HG03521 (cell line): ENCODE measurements at regions not wholly inside any gene's neighbourhood (a gene's known extent, or its start where the extent isn't known, plus 50 kb on each side); places are given as distances from the start of the nearest gene placed in this dataset.

Experiments used
- ATAC-seq: cut with Tn5 transposase; IDR thresholded peaks from one replicate; pipeline ENCODE4 v1.9.1; 2021; ENCODE audit warnings: mild to moderate bottlenecking, moderate library complexity; ENCODE audit not compliant: unreplicated experiment

- no peak for ATAC-seq
These were observed 228.6 kb downstream of the EFNB2 start for GRCh38 chr13:106306748-106307277.

GRCh38 chr13:106302843-106303242 is 232.6 kb downstream of the EFNB2 start:
- ATAC-seq: no peak

GRCh38 chr13:106302011-106302410 is 233.5 kb downstream of the EFNB2 start:
- no peak for ATAC-seq

DNA sequence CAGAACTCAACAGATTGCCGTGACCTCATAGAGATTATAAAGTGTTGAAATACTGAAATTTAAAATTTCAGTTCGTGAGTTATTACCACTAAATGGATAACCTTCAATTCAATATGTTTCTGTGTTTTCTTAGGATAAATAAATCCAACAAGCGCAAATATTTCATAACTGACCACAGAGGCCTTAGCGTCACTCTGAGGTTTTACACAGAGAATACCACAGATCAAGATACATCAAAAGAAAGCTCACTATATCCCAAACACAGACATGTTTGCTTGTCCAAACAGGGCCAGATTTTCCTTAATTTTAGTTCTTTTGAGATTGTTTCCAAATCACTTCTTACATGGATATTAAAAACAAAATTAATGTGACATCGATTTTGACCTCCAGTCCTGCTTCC is 235.8 kb downstream of the EFNB2 start:
- ATAC-seq: no peak

GRCh38 chr13:106297283-106297682 is 238.2 kb downstream of the EFNB2 start:
- no peak for ATAC-seq

- ATAC-seq: no peak
These were observed 238.7 kb downstream of the EFNB2 start for GRCh38 chr13:106296723-106297122.

GRCh38 chr13:106295971-106296370 is 239.5 kb downstream of the EFNB2 start:
- ATAC-seq: no peak

- no peak for ATAC-seq
These were observed 244.5 kb downstream of the EFNB2 start for GRCh38 chr13:106291006-106291405.

GRCh38 chr13:106287351-106287750 is 248.1 kb downstream of the EFNB2 start:
- ATAC-seq: no peak

DNA sequence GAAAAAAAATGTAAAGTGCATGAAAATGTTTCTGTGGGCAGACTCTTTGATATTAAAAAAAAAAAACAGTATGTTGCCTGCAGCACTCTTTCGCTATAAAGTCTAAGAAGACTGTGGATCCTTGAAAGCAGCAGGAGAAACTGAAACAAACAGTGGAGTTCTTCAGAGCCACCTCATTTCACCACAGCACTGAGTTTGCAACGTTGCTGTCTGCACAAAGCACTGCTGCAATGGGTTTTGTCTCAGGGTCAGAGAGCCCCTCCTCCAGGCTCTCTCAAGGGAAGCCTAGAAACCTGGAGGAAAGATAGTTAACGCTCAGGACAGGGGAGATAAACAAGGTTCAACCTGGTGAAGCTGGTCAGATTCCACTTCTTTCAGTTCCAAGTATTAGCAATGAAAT is 248.7 kb downstream of the EFNB2 start:
- no peak for ATAC-seq

DNA sequence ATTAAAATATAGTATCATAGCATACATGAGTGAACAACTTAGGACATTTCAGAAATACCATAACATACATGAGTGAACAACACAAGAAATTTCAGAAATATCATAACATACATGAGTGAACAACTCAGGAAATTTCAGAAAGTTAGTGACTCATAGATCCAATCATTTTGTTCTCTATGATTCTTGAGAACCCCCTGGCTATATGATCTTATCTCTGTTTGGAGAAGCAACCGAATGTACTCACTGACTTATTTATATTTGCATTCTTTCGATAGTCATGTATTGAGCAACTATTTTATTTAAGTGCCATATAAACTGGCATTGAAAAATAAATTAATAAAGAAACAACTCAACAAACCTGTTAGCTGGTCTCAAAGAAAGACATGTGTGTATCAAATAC is 251.1 kb downstream of the EFNB2 start:
- ATAC-seq: no peak

DNA sequence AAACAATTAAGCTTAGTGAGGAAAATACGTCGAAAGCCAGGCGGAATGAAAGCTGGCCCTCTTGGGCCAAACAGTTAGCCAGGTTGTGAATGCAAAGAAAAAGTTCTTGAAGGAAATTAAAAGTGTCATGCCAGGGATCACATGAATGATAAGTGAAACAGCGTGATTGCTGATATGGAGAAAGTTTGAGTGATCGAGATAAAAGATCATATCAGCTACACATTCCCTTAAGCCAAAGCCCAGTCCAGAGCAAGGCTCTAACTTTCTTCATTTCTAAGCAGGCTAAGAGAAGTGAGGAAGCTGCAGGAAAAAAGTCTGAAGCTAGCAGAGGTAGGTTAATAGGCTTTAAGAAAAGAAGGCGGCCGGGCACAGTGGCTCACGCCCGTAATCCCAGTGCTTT is 254.0 kb downstream of the EFNB2 start:
- no peak for ATAC-seq

GRCh38 chr13:106277484-106278154 is 257.8 kb downstream of the EFNB2 start:
- ATAC-seq: no peak

DNA sequence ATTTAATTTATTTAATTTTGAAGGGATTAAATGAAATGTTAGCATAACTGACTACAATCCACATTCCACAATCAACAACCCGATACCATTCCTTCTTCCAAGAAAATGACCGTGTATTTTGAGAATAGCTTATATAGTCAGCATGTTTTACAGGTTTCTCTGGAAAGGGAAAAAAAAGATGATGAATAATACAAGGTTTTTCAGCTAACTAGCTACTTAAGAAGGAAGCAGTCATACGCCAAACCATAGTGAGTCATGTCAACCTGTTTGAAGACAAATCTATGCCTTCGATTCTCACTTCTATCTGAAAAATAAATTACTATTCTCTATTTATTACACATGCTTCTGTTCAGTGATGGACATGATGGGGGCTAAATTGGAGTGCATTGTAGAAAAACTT is 258.6 kb downstream of the EFNB2 start:
- no peak for ATAC-seq

DNA sequence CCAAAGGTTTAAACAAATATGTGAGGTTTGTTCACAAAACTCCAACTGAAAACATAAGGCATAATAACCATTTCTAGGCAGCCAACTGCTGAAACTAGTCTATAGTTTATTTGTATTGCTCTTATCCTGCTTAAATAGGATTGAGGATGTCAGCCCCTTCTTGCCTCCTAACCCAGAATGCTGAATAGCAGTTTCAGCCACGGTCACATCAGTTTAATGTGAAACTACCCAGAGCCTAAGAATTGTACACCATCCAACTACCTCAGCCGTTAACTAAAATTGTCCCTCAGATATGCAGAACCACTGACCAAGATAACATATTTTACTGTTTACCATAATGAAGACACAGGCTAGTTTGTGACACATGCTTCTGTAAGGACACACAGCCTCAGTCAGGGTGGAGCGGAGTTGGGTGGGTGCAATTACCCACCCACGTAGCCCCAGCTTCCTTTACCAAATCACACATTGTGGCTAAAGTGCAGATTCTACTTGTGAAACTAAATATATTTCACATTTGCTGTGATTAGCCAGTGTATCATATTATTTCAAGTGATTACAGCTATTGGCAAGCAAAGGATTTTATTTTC is 259.9 kb downstream of the EFNB2 start:
- no peak for ATAC-seq

GRCh38 chr13:106274551-106275203 is 260.8 kb downstream of the EFNB2 start:
- ATAC-seq: no peak

- ATAC-seq: no peak
These were observed 271.7 kb downstream of the EFNB2 start for GRCh38 chr13:106263801-106264200.

DNA sequence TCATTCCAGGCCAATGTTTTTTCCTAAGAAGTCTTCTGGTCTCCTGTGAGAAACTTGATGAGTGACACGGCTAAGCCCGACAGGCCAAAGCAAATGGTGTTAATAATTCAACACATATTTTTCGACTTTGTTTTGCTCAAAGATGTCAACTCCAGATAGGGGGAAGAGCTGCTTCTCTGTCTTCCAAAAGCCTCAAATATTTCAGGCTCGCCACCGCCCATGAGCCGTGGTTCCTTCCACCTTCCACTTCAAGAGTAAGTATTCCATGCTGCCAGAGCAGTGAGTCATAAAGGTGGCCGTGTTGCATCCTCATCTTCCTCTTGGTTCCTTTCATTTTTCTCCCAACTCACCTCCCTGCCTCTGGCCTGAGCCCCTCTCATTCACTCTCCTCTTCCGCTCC is 272.6 kb downstream of the EFNB2 start:
- no peak for ATAC-seq

DNA sequence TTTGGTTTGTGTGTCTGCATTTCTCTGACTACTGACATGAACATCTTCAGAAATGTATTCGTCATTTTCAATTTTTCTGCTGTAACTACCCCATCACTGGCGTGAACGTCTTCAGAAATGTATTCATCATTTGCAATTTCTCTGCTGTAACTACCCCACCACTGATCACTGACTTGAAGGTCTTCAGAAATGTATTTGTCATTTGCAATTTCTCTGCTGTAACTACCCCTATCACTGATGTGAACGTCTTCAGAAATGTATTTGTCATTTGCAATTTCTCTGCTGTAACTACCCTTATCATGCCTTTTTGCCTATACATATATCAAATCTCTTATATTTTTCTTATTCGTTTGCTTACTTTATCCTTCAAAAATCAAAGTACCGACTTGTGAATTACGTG is 274.0 kb downstream of the EFNB2 start:
- no peak for ATAC-seq

DNA sequence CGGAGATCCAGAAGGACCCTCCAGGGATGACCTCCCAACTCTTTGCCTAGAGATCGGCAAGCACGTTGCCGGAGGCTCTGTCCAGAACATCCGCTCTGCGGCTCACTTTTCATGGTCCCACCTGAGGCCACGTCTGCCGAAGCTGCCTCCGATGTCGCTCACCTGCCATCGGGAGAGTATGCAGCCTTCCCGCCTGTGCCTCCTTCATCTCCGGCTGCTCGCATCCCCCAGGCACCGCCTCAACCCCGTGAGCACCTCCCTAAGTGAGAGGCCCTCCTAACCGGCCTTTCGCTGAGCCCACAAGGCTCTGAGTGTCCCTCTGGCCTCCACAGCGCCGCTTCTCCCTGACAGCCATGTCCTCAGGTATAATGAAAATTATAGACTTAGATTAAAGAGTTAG is 275.1 kb downstream of the EFNB2 start:
- ATAC-seq: no peak

GRCh38 chr13:106259928-106260327 is 275.5 kb downstream of the EFNB2 start:
- ATAC-seq: no peak

- ATAC-seq: no peak
These were observed 288.7 kb downstream of the EFNB2 start for GRCh38 chr13:106246666-106247188.
